C4-2B (cell line): ENCODE measurements at regions not wholly inside any gene's neighbourhood (a gene's known extent, or its start where the extent isn't known, plus 50 kb on each side); places are given as distances from the start of the nearest gene placed in this dataset.

Experiments used
- H3K27ac ChIP-seq: fragments of 450-650 bp; 2 replicates; pipeline ENCODE4 v1.5.1; 2017
- CTCF ChIP-seq: fragments of 450-650 bp; conservative IDR thresholded peaks from 2 replicates; pipeline ENCODE4 v1.5.1; 2017; ENCODE audit warnings: mild to moderate bottlenecking
- ZFX ChIP-seq: fragments of 450-650 bp; IDR thresholded peaks from 2 replicates; pipeline ENCODE4 v1.6.1; 2017

DNA sequence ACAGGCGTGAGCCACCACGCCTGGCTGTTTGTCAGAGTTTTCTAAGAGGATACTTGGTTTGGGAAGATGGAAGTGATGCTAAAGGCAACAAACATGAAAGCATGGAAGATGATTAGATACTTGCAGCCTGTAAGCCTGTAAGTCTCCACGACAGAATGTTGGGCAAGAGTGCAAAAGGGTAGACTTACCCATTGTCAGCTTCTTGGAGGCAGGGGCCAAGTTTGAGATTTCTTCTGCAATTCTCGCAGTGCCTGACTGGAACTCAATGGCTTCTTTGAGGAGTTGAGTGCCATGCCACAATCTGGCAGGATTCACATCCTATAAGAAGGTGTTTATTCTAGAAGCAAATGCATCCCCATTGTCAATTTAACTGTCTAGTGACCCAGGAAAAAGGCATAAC, 70.1 kb upstream of the EFEMP1 start:
- no peak overlapping the region for H3K27ac ChIP-seq

GRCh38 chr2:55995211-55995610, 71.6 kb upstream of the EFEMP1 start:
- TF ChIP-seq ZFX (no peak), CTCF (no peak)
- no peak overlapping the region for H3K27ac ChIP-seq

More for the DNA sequence above, 70.1 kb upstream of the EFEMP1 start:
- no peak for TF ChIP-seq ZFX
- TF ChIP-seq CTCF = no peak

- TF ChIP-seq ZFX = no peak
- TF ChIP-seq CTCF = no peak
- no peak overlapping the region; the same call in 1 of the 2 replicates for H3K27ac ChIP-seq
Measured at GRCh38 chr2:55995902-55996301, 72.3 kb upstream of the EFEMP1 start.

- TF ChIP-seq CTCF (no peak), ZFX (no peak)
- H3K27ac ChIP-seq = no peak overlapping the region
Measured at GRCh38 chr2:55999231-55999630, 75.6 kb upstream of the EFEMP1 start.

DNA sequence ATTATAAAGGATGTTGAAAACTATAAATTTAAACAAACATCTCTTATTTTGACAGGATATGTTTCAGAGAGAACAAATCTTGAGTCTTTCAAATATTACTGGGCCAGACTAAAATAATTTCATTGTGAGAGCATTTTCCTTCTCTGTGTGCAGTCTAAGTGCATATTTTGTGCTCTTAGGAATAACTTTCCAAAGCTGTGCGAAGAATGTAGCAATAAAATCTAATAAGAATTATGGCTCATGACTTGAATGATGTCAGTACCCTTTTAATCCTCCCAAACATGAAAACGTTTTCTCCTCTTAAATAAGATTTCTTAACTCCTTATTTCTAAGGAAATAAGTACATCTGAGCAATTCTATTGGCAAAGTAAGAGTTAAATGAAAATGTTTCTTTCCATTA, 76.2 kb upstream of the EFEMP1 start:
- no peak overlapping the region for H3K27ac ChIP-seq
- TF ChIP-seq ZFX (no peak), CTCF (no peak)

DNA sequence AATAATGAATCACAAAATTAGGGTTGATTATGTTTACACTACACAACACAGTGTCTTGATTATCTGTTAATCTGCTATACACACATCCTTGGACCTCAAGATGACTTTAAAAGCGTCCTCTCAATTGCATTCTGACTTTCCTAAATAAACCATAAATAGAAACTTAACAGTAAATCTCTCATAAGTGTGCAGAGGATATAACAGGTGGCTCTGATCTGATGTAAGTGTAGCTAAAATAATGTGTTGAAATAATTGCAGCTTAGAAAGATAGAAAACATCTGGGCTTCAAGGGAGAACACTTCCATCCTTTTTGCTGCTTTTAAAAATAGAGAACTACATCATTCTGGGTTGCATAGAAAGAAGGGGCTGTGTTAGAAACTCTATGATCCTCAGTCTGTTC, 78.4 kb upstream of the EFEMP1 start:
- H3K27ac ChIP-seq = no peak overlapping the region
- no peak for TF ChIP-seq ZFX
- TF ChIP-seq CTCF = no peak

GRCh38 chr2:56008661-56009431, 85.3 kb upstream of the EFEMP1 start:
- no peak overlapping the region for H3K27ac ChIP-seq
- no peak for TF ChIP-seq ZFX
- no peak for TF ChIP-seq CTCF
